HepG2 (cell line): ENCODE measurements at regions not wholly inside any gene's neighbourhood (a gene's known extent, or its start where the extent isn't known, plus 50 kb on each side); places are given as distances from the start of the nearest gene placed in this dataset.

Experiments used
- ATAC-seq: fragments of 200-7000 bp; cut with Tn5 transposase; 3 replicates; pipeline ENCODE4 v1.9.1; 2020; ENCODE audit warnings: mild to moderate bottlenecking, moderate library complexity
- BruUV-seq: library from RNA; stranded (reverse); fragments of 400-500 nt; replicated peaks from 2 replicates; lab custom pipeline; 2021; lab: Mats Ljungman, UMichigan
- CTCF ChIA-PET: fragments of 300-600 bp; formaldehyde crosslinking; extraction: SDS; loops from one replicate; lab custom pipeline; 2021; ENCODE audit warnings: low total read pairs, inconsistent platforms, low intra/inter-chr PET ratio; lab: Yijun Ruan, JAX
- POLR2A ChIA-PET: fragments of 350-600 bp; sonication (Branson Sonifier 250); formaldehyde crosslinking; loops from one replicate; lab custom pipeline; 2020; ENCODE audit warnings: antibody characterized with exemption, inconsistent platforms; lab: Yijun Ruan, JAX
- DNase-seq: peaks from one replicate; pipeline ENCODE4 v3.0.0-alpha.2; 2015; ENCODE audit warnings: low spot score
- FAIRE-seq: peaks from 3 replicates; lab custom pipeline; 2011; peaks lifted over from hg19 to GRCh38; lab: Jason Lieb, UNC
- H2AFZ ChIP-seq: one replicate; pipeline ENCODE4 v1.6.1; 2011; ENCODE audit warnings: low read length, inconsistent platforms
- H3K27ac ChIP-seq: fragments of 300-600 bp; 3 replicates; pipeline ENCODE4 v1.8.0; 2011; ENCODE audit warnings: mixed run types, mild to moderate bottlenecking, mixed read lengths, low read length, inconsistent platforms; ENCODE audit not compliant: insufficient read depth; ENCODE audit errors: extremely low read length
- H3K27me3 ChIP-seq, 2 experiments: fragments of 200-600 bp in 1 of 2; 2 replicates in 1 of 2; 3 replicates in 1 of 2; pipeline versions ENCODE4 v1.6.0 to v1.8.0; 2011; ENCODE audit warnings: low read length in 2 of 2, mild to moderate bottlenecking in 2 of 2, moderate library complexity in 2 of 2, inconsistent platforms in 1 of 2; ENCODE audit not compliant: insufficient read depth in 2 of 2, control insufficient read depth in 1 of 2
- H3K36me3 ChIP-seq, 2 experiments: fragments of 200-600 bp in 1 of 2; replicated peaks in 1 of 2; 2 replicates in 1 of 2; 3 replicates in 1 of 2; pipeline versions ENCODE4 v1.5.1 to v1.8.0; 2011; ENCODE audit warnings: low read length in 2 of 2, inconsistent platforms in 1 of 2; ENCODE audit not compliant: insufficient read depth in 2 of 2, control insufficient read depth in 1 of 2
- H3K4me1 ChIP-seq: 2 replicates; pipeline ENCODE4 v1.5.1; 2012; ENCODE audit warnings: low read length, inconsistent platforms; ENCODE audit not compliant: insufficient read depth
- H3K4me2 ChIP-seq: 2 replicates; pipeline ENCODE4 v1.6.0; 2011; ENCODE audit warnings: low read depth, low read length, inconsistent platforms
- H3K4me3 ChIP-seq, 3 experiments: fragments of 200-600 bp in 1 of 3; sonication (generic), shearing (Covaris generic) in 1 of 3; replicated peaks in 1 of 3; 2 replicates each; pipeline ENCODE4 v1.5.1; 2011 to 2016; ENCODE audit warnings: low read length in 3 of 3, inconsistent platforms in 2 of 3, low read depth in 2 of 3, mild to moderate bottlenecking in 2 of 3, control low read depth in 1 of 3, mixed read lengths in 1 of 3; ENCODE audit not compliant: insufficient read depth in 1 of 3
- H3K79me2 ChIP-seq: one replicate; pipeline ENCODE4 v1.6.1; 2011; ENCODE audit warnings: low read length, inconsistent platforms; ENCODE audit not compliant: insufficient read depth
- H3K9ac ChIP-seq: 2 replicates; pipeline ENCODE4 v1.6.0; 2011; ENCODE audit warnings: mild to moderate bottlenecking, low read depth, low read length, inconsistent platforms; ENCODE audit not compliant: insufficient read depth
- H3K9me3 ChIP-seq: 2 replicates; pipeline ENCODE4 v1.5.1; 2012; ENCODE audit warnings: mild to moderate bottlenecking, low read length
- H4K20me1 ChIP-seq: 2 replicates; pipeline ENCODE4 v1.6.0; 2011; ENCODE audit warnings: inconsistent platforms, mild to moderate bottlenecking, low read length, moderate library complexity; ENCODE audit not compliant: insufficient read depth
- DR1 ChIP-seq: sonication (generic); formaldehyde crosslinking; IDR thresholded peaks from 2 replicates; pipeline ENCODE4 v1.8.0; 2021; ENCODE audit warnings: mild to moderate bottlenecking, missing genetic modification reagents, inconsistent platforms
- KLF13 ChIP-seq: sonication (generic); formaldehyde crosslinking; IDR thresholded peaks from 2 replicates; pipeline ENCODE4 v1.4.0; 2020; ENCODE audit warnings: mild to moderate bottlenecking, missing genetic modification reagents
- MAFF ChIP-seq: IDR thresholded peaks from 2 replicates; pipeline ENCODE4 v1.6.1; 2011; ENCODE audit warnings: low read depth, low read length, improper control_type of control experiment
- MED13 ChIP-seq: sonication (generic); formaldehyde crosslinking; IDR thresholded peaks from 2 replicates; pipeline ENCODE4 v1.5.0; 2020; ENCODE audit warnings: missing genetic modification reagents
- ZNF280D ChIP-seq: sonication (generic); formaldehyde crosslinking; IDR thresholded peaks from 2 replicates; pipeline ENCODE4 v1.5.1; 2020; ENCODE audit warnings: mild to moderate bottlenecking, missing genetic modification reagents
- ZNF597 ChIP-seq: sonication (generic); formaldehyde crosslinking; IDR thresholded peaks from 2 replicates; pipeline ENCODE4 v1.5.0; 2020; ENCODE audit warnings: missing genetic modification reagents
- ZNF781 ChIP-seq: sonication (generic); formaldehyde crosslinking; IDR thresholded peaks from 2 replicates; pipeline ENCODE4 v1.5.1; 2020; ENCODE audit warnings: borderline replicate concordance, mild to moderate bottlenecking, missing genetic modification reagents; ENCODE audit errors: not compliant biosample characterization
- WGBS: methylation state at CpG from one replicate; pipeline ENCODE4 v1.1.6; 2017; ENCODE audit warnings: low lambda C conversion rate; 5-methylcytosine and 5-hydroxymethylcytosine counted together
- in situ Hi-C: cut with HindIII; loops from 2 replicates; pipeline ENCODE4 v1.10.0; 2017; ENCODE audit warnings: low pct_unique_long_range_greater_than_20kb; ENCODE audit not compliant: extremely low pct_ligation_motif_present
- intact Hi-C: fragments of 100-400 bp; cut with micrococcal nuclease; formaldehyde crosslinking; loops from one replicate; pipeline ENCODE4 v1.10.0; 2022; ENCODE audit not compliant: unreplicated experiment

- H3K27me3 ChIP-seq: peaks cover 2 to 5% of the 10 kb centered on the region in 2 experiments; a peak in 3 of 5 replicates
- FAIRE-seq: no peak
- H4K20me1 ChIP-seq: no peaks in the 10 kb centered on the region
- 71% methylated on average over 5 of the region's 5 CpGs for WGBS
- H3K4me1 ChIP-seq: no peaks in the 10 kb centered on the region
- intact Hi-C loops (no loop called here), in situ Hi-C loops (no loop called here)
- H3K4me2 ChIP-seq: no peak overlapping the region
- CTCF ChIA-PET: no interaction called here
- TF ChIP-seq MAFF (no peak), ZNF781 (CRISPR knock-in tag) (no peak), ZNF597 (CRISPR knock-in tag) (no peak), ZNF280D (no peak), MED13 (CRISPR knock-in tag) (no peak), DR1 (CRISPR knock-in tag) (no peak), KLF13 (CRISPR knock-in tag) (no peak)
- H3K9me3 ChIP-seq: no peaks in the 10 kb centered on the region
- no peaks in the 10 kb centered on the region for H3K79me2 ChIP-seq
- no TSS peak for BruUV-seq
- no peak for DNase-seq
- no peak overlapping the region for H3K9ac ChIP-seq
- no peak overlapping the region for H2AFZ ChIP-seq
- no peak overlapping the region for H3K27ac ChIP-seq
- no peaks in the 10 kb centered on the region for H3K36me3 ChIP-seq
- no peak overlapping the region for H3K4me3 ChIP-seq
- ATAC-seq: no peak
- POLR2A ChIA-PET: no interaction called here
Observed at GRCh38 chr22:26900787-26901186, 243.4 kb downstream of the MIAT start.
